ENCODE measurements at regions not wholly inside any gene's neighbourhood (a gene's known extent, or its start where the extent isn't known, plus 50 kb on each side); places are given as distances from the start of the nearest gene placed in this dataset.

DNA sequence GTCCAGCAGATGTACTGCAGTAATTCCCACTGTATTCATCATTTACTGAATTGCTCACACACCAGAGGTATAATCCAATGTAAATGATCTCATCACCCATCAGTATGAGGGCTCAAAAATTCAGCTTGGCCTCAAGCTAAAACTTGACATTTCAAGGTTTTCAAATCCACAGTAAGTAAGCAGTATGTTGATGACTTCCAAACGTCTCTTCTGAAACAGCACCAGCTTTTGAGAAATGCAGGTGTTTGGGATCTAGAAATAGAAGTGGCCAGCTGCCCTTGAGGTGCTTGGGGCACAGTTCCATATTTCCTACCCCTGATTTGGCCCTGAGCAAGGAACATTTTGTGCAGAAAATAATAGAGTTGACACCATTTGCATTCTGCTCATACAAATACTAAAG is 388.0 kb upstream of the TUSC1 start:
- intact Hi-C loops (cut with DNase I; ENCODE audit: low total_unique reads) = no loop called here
- Histone ChIP-seq H3K9me3 (no peaks in the 10 kb centered on the region), H3K36me3 (no peaks in the 10 kb centered on the region), H3K4me1 (no peaks in the 10 kb centered on the region), H3K4me3 (no peak overlapping the region), H3K27me3 (no peaks in the 10 kb centered on the region), H3K27ac (no peak overlapping the region)
- TF ChIP-seq CTCF (IDR thresholded peaks at IDR 0.05) (no peak), POLR2AphosphoS5 (IDR thresholded peaks at IDR 0.05) (no peak), POLR2A (IDR thresholded peaks at IDR 0.05) (no peak)
- DNase-seq (ENCODE audit: low spot score in 2 of 2) = no peak

- H3K27me3 ChIP-seq = no peaks in the 10 kb centered on the region
- H3K27ac ChIP-seq = no peak overlapping the region
- no peak for TF ChIP-seq POLR2AphosphoS5 (IDR thresholded peaks at IDR 0.05)
- TF ChIP-seq CTCF (IDR thresholded peaks at IDR 0.05) = no peak
- TF ChIP-seq POLR2A (IDR thresholded peaks at IDR 0.05) = no peak
- H3K9me3 ChIP-seq = no peaks in the 10 kb centered on the region
- H3K4me3 ChIP-seq = no peak overlapping the region
- DNase-seq (ENCODE audit: low spot score in 2 of 2) = no peak
- intact Hi-C loops (cut with DNase I; ENCODE audit: low total_unique reads) = no loop called here
- H3K36me3 ChIP-seq = no peaks in the 10 kb centered on the region
- H3K4me1 ChIP-seq = no peaks in the 10 kb centered on the region
These were observed 383.8 kb upstream of the TUSC1 start for GRCh38 chr9:26061948-26062575.

DNA sequence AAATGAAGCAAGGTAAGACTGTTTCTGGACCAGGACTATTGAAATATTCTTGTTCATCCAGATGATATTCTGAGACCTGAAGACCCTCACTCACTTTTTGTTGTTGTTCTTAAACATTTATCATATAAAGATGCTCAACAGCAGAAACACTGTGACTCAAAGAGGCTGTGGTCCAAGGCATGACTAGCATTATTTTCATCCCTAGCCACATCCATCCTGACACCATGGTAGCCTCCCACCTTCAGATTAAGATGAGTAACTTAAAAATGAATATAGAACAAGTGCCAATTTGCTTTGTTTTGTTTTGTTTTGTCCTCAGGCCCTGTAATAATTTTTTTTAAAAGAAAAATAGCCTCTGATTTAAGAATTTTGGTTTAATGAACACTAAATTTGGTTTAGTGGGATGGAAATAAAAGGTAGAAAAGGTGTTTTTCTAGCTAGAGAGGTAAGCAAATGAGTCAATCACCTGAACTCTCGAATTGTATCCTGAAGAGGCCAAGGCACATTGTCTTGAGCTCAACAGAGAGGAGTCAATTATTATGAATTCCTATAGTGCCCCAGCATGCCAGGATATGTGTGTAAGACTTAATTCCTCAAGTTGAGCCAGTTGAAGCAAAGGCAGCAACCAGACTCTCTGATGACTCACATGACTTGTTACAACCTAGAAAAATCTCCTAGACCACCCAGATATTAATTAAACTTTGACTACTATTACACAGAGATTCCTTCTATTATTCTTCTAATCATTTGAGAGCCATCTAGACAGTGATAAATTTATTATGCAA is 380.1 kb upstream of the TUSC1 start:
- TF ChIP-seq CTCF (IDR thresholded peaks at IDR 0.05) = no peak
- TF ChIP-seq POLR2A (IDR thresholded peaks at IDR 0.05) = no peak
- no peak for TF ChIP-seq POLR2AphosphoS5 (IDR thresholded peaks at IDR 0.05)
- no peak overlapping the region for H3K27ac ChIP-seq
- intact Hi-C loops (cut with DNase I; ENCODE audit: low total_unique reads) = no loop called here

DNA sequence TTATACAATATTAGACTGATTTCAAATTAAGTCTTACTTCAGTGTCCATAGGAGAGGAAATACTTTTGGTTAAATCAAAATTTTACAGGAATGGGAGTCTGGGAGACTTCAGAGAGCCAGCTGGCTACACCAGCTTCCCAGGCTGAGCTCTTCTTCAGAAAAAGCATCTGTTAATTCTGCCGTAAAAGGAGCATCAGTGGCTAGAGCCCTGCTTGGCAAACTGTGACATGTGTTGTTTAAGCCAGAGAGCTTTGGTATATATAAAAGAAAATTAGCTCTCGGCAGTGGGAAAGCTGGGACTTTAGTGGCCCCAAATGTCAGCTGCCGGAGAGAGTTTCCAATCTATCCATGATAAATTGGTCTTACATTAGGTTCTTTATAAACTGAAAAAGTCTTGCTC is 378.8 kb upstream of the TUSC1 start:
- intact Hi-C loops (cut with DNase I; ENCODE audit: low total_unique reads) = no loop called here
- Histone ChIP-seq H3K27ac (no peak overlapping the region), H3K36me3 (no peaks in the 10 kb centered on the region), H3K9me3 (no peaks in the 10 kb centered on the region), H3K27me3 (no peaks in the 10 kb centered on the region), H3K4me1 (no peaks in the 10 kb centered on the region), H3K4me3 (no peak overlapping the region)
- DNase-seq (ENCODE audit: low spot score in 2 of 2) = no peak
- TF ChIP-seq POLR2AphosphoS5 (IDR thresholded peaks at IDR 0.05) (no peak), POLR2A (IDR thresholded peaks at IDR 0.05) (no peak), CTCF (IDR thresholded peaks at IDR 0.05) (no peak)

More for the DNA sequence above, 380.1 kb upstream of the TUSC1 start:
- no peaks in the 10 kb centered on the region for H3K4me1 ChIP-seq
- DNase-seq (ENCODE audit: low spot score in 2 of 2) = no peak
- H3K27me3 ChIP-seq = no peaks in the 10 kb centered on the region
- H3K36me3 ChIP-seq = no peaks in the 10 kb centered on the region
- no peaks in the 10 kb centered on the region for H3K9me3 ChIP-seq
- no peak overlapping the region for H3K4me3 ChIP-seq

Data from breast epithelium (tissue), 4 donors.